ENCODE measurements at regions not wholly inside any gene's neighbourhood (a gene's known extent, or its start where the extent isn't known, plus 50 kb on each side); places are given as distances from the start of the nearest gene placed in this dataset.
"Not testable (repeated sequence)": the region's sequence is repeated elsewhere in the genome, so short reads cannot be mapped to it uniquely, and the experiment has no call there.

DNA sequence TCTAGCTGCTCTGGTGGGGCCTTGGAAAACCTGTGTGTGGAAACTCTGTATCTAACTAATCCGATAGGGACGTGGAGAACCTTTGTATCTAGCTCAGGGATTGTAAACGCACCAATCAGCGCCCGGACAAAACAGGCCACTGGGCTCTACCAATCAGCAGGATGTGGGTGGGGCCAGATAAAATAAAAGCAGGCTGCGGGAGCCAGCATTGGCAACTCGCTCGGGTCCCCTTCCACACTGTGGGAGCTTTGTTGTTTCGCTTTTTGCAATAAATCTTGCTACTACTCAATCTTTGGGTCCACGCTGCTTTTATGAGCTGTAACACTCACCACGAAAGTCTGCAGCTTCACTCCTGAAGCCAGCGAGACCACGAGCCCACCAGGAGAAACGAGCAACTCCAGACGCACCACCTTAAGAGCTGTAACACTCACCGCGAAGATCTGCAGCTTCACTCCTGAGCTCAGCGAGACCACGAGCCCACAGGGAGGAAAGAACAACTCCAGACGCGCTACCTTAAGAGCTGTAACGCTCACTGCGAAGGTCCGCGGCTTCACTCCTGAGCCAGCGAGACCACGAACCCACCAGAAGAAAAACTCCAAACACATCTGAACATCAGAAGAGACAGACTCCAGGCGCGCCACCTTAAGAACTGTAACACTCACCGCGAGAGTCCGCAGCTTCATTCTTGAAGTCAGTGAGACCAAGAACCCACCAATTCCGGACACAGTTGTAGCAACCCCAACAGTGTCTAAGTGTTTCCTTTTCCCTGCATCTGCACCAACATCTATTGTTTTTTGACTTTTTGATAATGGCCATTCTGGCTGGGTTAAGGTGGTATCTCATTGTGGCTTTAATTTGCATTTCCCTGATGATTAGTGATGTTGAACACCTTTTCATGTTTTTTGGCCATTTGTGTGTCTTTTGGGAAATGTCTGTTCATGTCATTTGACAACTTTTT lies 92.2 kb upstream of the ITGB1 start:
- H3K9ac ChIP-seq (ENCODE audit: low read length); H3K27ac Mint-ChIP-seq; H2AFZ ChIP-seq (ENCODE audit: insufficient read depth, low read depth, low read length, poor library complexity, severe bottlenecking); H3K4me2 ChIP-seq (replicated peaks; ENCODE audit: low read depth, low read length, poor library complexity, severe bottlenecking); H3K9me3 ChIP-seq (ENCODE audit: control extremely low read depth in 1 of 3, control insufficient read depth in 2 of 3, insufficient read depth in 1 of 3, low read length in 2 of 3); H3K36me3 ChIP-seq (replicated peaks in 1 of 2; ENCODE audit: control extremely low read depth in 1 of 2, control insufficient read depth in 1 of 2, extremely low read depth in 1 of 2, insufficient read depth in 2 of 2, low read length in 1 of 2); intact Hi-C loops (cut with micrococcal nuclease); H3K27me3 Mint-ChIP-seq; DNase-seq; H3K27ac ChIP-seq (ENCODE audit: low read length in 2 of 2); H3K9me3 Mint-ChIP-seq (ENCODE audit: insufficient read depth); H3K4me1 Mint-ChIP-seq; H4K20me1 ChIP-seq (ENCODE audit: control insufficient read depth, insufficient read depth, low read length, poor library complexity, severe bottlenecking); H3K4me1 ChIP-seq (ENCODE audit: control insufficient read depth in 2 of 2, insufficient read depth in 2 of 2, low read length in 2 of 2); H3K27me3 ChIP-seq (replicated peaks in 1 of 4; ENCODE audit: control extremely low read depth in 1 of 4, control insufficient read depth in 3 of 4, insufficient read depth in 4 of 4, low read length in 3 of 4); H3K4me3 ChIP-seq (ENCODE audit: control extremely low read depth in 1 of 5, extremely low read depth in 1 of 5, insufficient read depth in 1 of 5, low read depth in 2 of 5, low read length in 4 of 5); H3K79me2 ChIP-seq (ENCODE audit: control insufficient read depth, insufficient read depth, low read length); POLR2A ChIA-PET; ATAC-seq (ENCODE audit: low read depth): not testable (repeated sequence)
- peak overlapping the region; percentile 51 for H3K4me3 Mint-ChIP-seq
- WGBS (ENCODE audit: insufficient coverage), result 93% methylated on average over 21 of the region's 33 CpGs
- CTCF ChIA-PET, result interaction anchor here (1.5 kb wide), 1 partner anchor 103 kb away, joined by 5 read pairs; no protein-coding TSS in a partner anchor

GRCh38 chr10:33048223-33048622 lies 90.2 kb upstream of the ITGB1 start:
- no peaks in the 10 kb centered on the region for H4K20me1 ChIP-seq (ENCODE audit: control insufficient read depth, insufficient read depth, low read length, poor library complexity, severe bottlenecking)
- H3K4me3 ChIP-seq (ENCODE audit: control extremely low read depth in 1 of 5, extremely low read depth in 1 of 5, insufficient read depth in 1 of 5, low read depth in 2 of 5, low read length in 4 of 5), result no peak overlapping the region
- POLR2A ChIA-PET, result no interaction called here
- no peaks in the 10 kb centered on the region for H3K36me3 ChIP-seq (replicated peaks in 1 of 2; ENCODE audit: control extremely low read depth in 1 of 2, control insufficient read depth in 1 of 2, extremely low read depth in 1 of 2, insufficient read depth in 2 of 2, low read length in 1 of 2)
- H3K27me3 Mint-ChIP-seq, result peaks cover 5% of the 10 kb centered on the region
- no peak for TF ChIP-seq EZH2 (IDR thresholded peaks at IDR 0.05; ENCODE audit: borderline replicate concordance, insufficient read depth, low read depth, low read length, poor library complexity, severe bottlenecking)
- TF ChIP-seq, protein P1, sequence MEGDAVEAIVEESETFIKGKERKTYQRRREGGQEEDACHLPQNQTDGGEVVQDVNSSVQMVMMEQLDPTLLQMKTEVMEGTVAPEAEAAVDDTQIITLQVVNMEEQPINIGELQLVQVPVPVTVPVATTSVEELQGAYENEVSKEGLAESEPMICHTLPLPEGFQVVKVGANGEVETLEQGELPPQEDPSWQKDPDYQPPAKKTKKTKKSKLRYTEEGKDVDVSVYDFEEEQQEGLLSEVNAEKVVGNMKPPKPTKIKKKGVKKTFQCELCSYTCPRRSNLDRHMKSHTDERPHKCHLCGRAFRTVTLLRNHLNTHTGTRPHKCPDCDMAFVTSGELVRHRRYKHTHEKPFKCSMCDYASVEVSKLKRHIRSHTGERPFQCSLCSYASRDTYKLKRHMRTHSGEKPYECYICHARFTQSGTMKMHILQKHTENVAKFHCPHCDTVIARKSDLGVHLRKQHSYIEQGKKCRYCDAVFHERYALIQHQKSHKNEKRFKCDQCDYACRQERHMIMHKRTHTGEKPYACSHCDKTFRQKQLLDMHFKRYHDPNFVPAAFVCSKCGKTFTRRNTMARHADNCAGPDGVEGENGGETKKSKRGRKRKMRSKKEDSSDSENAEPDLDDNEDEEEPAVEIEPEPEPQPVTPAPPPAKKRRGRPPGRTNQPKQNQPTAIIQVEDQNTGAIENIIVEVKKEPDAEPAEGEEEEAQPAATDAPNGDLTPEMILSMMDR (IDR thresholded peaks at IDR 0.05), result no peak
- DNase-seq, result no peak
- CTCF ChIA-PET, result interaction anchor here (1.0 to 1.3 kb wide), 2 partner anchors 81 to 105 kb away, joined by 3 to 4 read pairs; no protein-coding TSS in a partner anchor
- peaks cover 3% of the 10 kb centered on the region for H3K4me1 Mint-ChIP-seq
- no peaks in the 10 kb centered on the region for H3K9me3 Mint-ChIP-seq (ENCODE audit: insufficient read depth)
- 97% methylated on average over 4 of the region's 5 CpGs for WGBS (ENCODE audit: insufficient coverage)
- no peaks in the 10 kb centered on the region for H3K4me1 ChIP-seq (ENCODE audit: control insufficient read depth in 2 of 2, insufficient read depth in 2 of 2, low read length in 2 of 2)
- no peaks in the 10 kb centered on the region for H3K79me2 ChIP-seq (ENCODE audit: control insufficient read depth, insufficient read depth, low read length)
- intact Hi-C loops (cut with micrococcal nuclease), result no loop called here
- H3K4me2 ChIP-seq (replicated peaks; ENCODE audit: low read depth, low read length, poor library complexity, severe bottlenecking), result no peak overlapping the region
- H3K9me3 ChIP-seq (ENCODE audit: control extremely low read depth in 1 of 3, control insufficient read depth in 2 of 3, insufficient read depth in 1 of 3, low read length in 2 of 3), result peaks cover 0 to 5% (median 0%) of the 10 kb centered on the region in 3 donors
- no peak overlapping the region for H3K27ac ChIP-seq (ENCODE audit: low read length in 2 of 2)
- no peak overlapping the region for H3K9ac ChIP-seq (ENCODE audit: low read length)
- no peak overlapping the region for H3K4me3 Mint-ChIP-seq
- no peak for ATAC-seq (ENCODE audit: low read depth)
- H3K27ac Mint-ChIP-seq, result no peak overlapping the region
- H3K27me3 ChIP-seq (replicated peaks in 1 of 4; ENCODE audit: control extremely low read depth in 1 of 4, control insufficient read depth in 3 of 4, insufficient read depth in 4 of 4, low read length in 3 of 4), result no peaks in the 10 kb centered on the region
- H2AFZ ChIP-seq (ENCODE audit: insufficient read depth, low read depth, low read length, poor library complexity, severe bottlenecking), result no peak overlapping the region

Data from B cell (primary cell).